HCT116 (cell line): ENCODE measurements at regions not wholly inside any gene's neighbourhood (a gene's known extent, or its start where the extent isn't known, plus 50 kb on each side); places are given as distances from the start of the nearest gene placed in this dataset.

Experiments
- ATAC-seq: fragments of 200-7000 bp; cut with Tn5 transposase; 2 replicates; pipeline ENCODE4 v1.9.1; 2020; ENCODE audit warnings: mild to moderate bottlenecking, moderate library complexity
- BruUV-seq: library from RNA; stranded (reverse); fragments of 400-500 nt; replicated peaks from 2 replicates; lab custom pipeline; 2021; lab: Mats Ljungman, UMichigan
- CTCF ChIA-PET: fragments of 300-600 bp; sonication (Branson Sonifier 250); formaldehyde crosslinking; loops from one replicate; lab custom pipeline; 2021; ENCODE audit warnings: antibody characterized with exemption; lab: Charles Lee
- POLR2A ChIA-PET: fragments of 300-600, 350-600 bp; sonication (Branson Sonifier 250); formaldehyde crosslinking; loops from one replicate; lab custom pipeline; 2021; ENCODE audit warnings: antibody characterized with exemption; lab: Charles Lee
- RAD21 ChIA-PET, 2 experiments: fragments of 300-600 bp; sonication (Branson Sonifier 250); formaldehyde crosslinking; loops; one replicate each; lab custom pipeline; 2023; ENCODE audit warnings: low total read pairs in 2 of 2; ENCODE audit not compliant: uncharacterized antibody in 2 of 2, unreplicated experiment in 2 of 2, low non-redundant PET in 1 of 2; lab: Charles Lee
- DNase-seq: peaks from one replicate; pipeline ENCODE4 v3.0.0-alpha.2; 2010; ENCODE audit warnings: low read depth, low spot score
- H2AFZ ChIP-seq: fragments of 200-600 bp; shearing (Covaris generic), sonication (generic); 2 replicates; pipeline ENCODE4 v1.6.1; 2017; ENCODE audit warnings: low read depth, mixed run types, mixed read lengths, antibody characterized with exemption, low read length; ENCODE audit not compliant: poor library complexity, severe bottlenecking
- H3K27ac ChIP-seq: 2 replicates; pipeline ENCODE4 v1.5.1; 2012; ENCODE audit warnings: low read depth, low read length
- H3K27me3 ChIP-seq: fragments of 200-600 bp; sonication (generic); 2 replicates; pipeline ENCODE4 v1.6.1; 2016; ENCODE audit warnings: mixed run types, low read length, mixed read lengths; ENCODE audit not compliant: insufficient read depth
- H3K36me3 ChIP-seq, 2 experiments: fragments of 200-500 bp in 1 of 2; fragments of 200-600 bp in 1 of 2; sonication (Bioruptor generic) in 1 of 2; sonication (generic) in 1 of 2; 2 replicates each; pipeline versions ENCODE4 v1.5.1 to v1.6.1; 2014 to 2016; ENCODE audit warnings: low read length in 2 of 2, inconsistent platforms in 1 of 2, mixed read lengths in 1 of 2, mixed run types in 1 of 2; ENCODE audit not compliant: insufficient read depth in 2 of 2, control insufficient read depth in 1 of 2
- H3K4me1 ChIP-seq, 2 experiments: fragments of 200-600 bp in 1 of 2; sonication (generic) in 1 of 2; 2 replicates each; pipeline versions ENCODE4 v1.5.1 to v1.6.1; 2012 to 2017; ENCODE audit warnings: low read length in 2 of 2, inconsistent platforms in 1 of 2, mild to moderate bottlenecking in 1 of 2, mixed read lengths in 1 of 2, mixed run types in 1 of 2, moderate library complexity in 1 of 2; ENCODE audit not compliant: insufficient read depth in 2 of 2, control insufficient read depth in 1 of 2
- H3K4me2 ChIP-seq: fragments of 200-600 bp; sonication (generic); 2 replicates; pipeline ENCODE4 v1.6.1; 2017; ENCODE audit warnings: mixed run types, low read length, mixed read lengths
- H3K4me3 ChIP-seq, 2 experiments: fragments of 200-600 bp in 1 of 2; sonication (generic) in 1 of 2; replicated peaks in 1 of 2; 2 replicates each; pipeline ENCODE4 v1.5.1; 2011 to 2016; ENCODE audit warnings: low read length in 2 of 2, control low read depth in 1 of 2, low read depth in 1 of 2, mild to moderate bottlenecking in 1 of 2, mixed read lengths in 1 of 2, mixed run types in 1 of 2
- H3K79me2 ChIP-seq: fragments of 200-600 bp; sonication (generic); 2 replicates; pipeline ENCODE4 v1.6.1; 2017; ENCODE audit warnings: mild to moderate bottlenecking, mixed run types, low read length, moderate library complexity, mixed read lengths; ENCODE audit not compliant: insufficient read depth
- H3K9ac ChIP-seq: fragments of 200-600 bp; sonication (generic); 2 replicates; pipeline ENCODE4 v1.6.1; 2016; ENCODE audit warnings: low read length, mixed read lengths
- H3K9me2 ChIP-seq: fragments of 200-600 bp; sonication (generic), shearing (Covaris generic); 2 replicates; pipeline ENCODE4 v1.6.1; 2017; ENCODE audit warnings: mixed run types, mild to moderate bottlenecking, moderate library complexity; ENCODE audit not compliant: insufficient read depth
- H3K9me3 ChIP-seq, 2 experiments: fragments of 200-500 bp in 1 of 2; fragments of 200-600 bp in 1 of 2; sonication (Bioruptor generic) in 1 of 2; sonication (generic) in 1 of 2; 2 replicates each; pipeline ENCODE4 v1.6.1; 2014 to 2017; ENCODE audit warnings: low read length in 2 of 2, mixed read lengths in 2 of 2, inconsistent platforms in 1 of 2, low read depth in 1 of 2, mild to moderate bottlenecking in 1 of 2, mixed run types in 1 of 2, moderate library complexity in 1 of 2; ENCODE audit not compliant: control insufficient read depth in 1 of 2, insufficient read depth in 1 of 2
- H4K20me1 ChIP-seq: fragments of 200-600 bp; sonication (generic), shearing (Covaris generic); 2 replicates; pipeline ENCODE4 v1.6.1; 2017; ENCODE audit warnings: mixed run types, mild to moderate bottlenecking, moderate library complexity; ENCODE audit not compliant: insufficient read depth
- CEBPB ChIP-seq: IDR thresholded peaks from 2 replicates; pipeline ENCODE4 v1.6.1; 2012; ENCODE audit warnings: low read depth
- EGR1 ChIP-seq: IDR thresholded peaks from 2 replicates; pipeline ENCODE4 v1.6.1; 2012; ENCODE audit warnings: low read depth
- EZH2 ChIP-seq: fragments of 200-600 bp; sonication (generic); IDR thresholded peaks from 2 replicates; pipeline ENCODE4 v1.6.1; 2017; ENCODE audit warnings: antibody characterized with exemption, mixed run types
- POLR2AphosphoS5 ChIP-seq: IDR thresholded peaks from 2 replicates; pipeline ENCODE4 v1.6.1; 2011; ENCODE audit warnings: mild to moderate bottlenecking, low read depth, low read length, moderate library complexity
- REST ChIP-seq: IDR thresholded peaks from 2 replicates; pipeline ENCODE4 v1.6.1; 2012; ENCODE audit warnings: low read depth
- SIN3A ChIP-seq: IDR thresholded peaks from 2 replicates; pipeline ENCODE4 v1.6.1; 2012; ENCODE audit warnings: low read depth
- SRF ChIP-seq: IDR thresholded peaks from 2 replicates; pipeline ENCODE4 v1.6.1; 2012; ENCODE audit warnings: low read depth
- YY1 ChIP-seq: IDR thresholded peaks from 2 replicates; pipeline ENCODE4 v1.6.1; 2011; ENCODE audit warnings: low read length, low read depth, moderate library complexity, mild to moderate bottlenecking; ENCODE audit not compliant: insufficient replicate concordance; ENCODE audit errors: extremely low read depth
- ZNF274 ChIP-seq: fragments of 200-500 bp; sonication (Bioruptor generic); IDR thresholded peaks from 2 replicates; pipeline ENCODE4 v1.6.1; 2014; ENCODE audit warnings: mild to moderate bottlenecking, low read depth, low read length, inconsistent platforms
- intact Hi-C: fragments of 100-400 bp; cut with micrococcal nuclease; formaldehyde crosslinking; loops from 2 replicates; pipeline ENCODE4 v1.10.0; 2022

GRCh38 chr3:144670571-144670970, 698.9 kb downstream of the DIPK2A start:
- Histone ChIP-seq H3K9me2 (no peaks in the 10 kb centered on the region), H3K36me3 (no peaks in the 10 kb centered on the region), H3K4me3 (no peak overlapping the region), H3K9me3 (no peaks in the 10 kb centered on the region; a peak in 1 of 4 replicates), H2AFZ (no peak overlapping the region), H3K4me2 (no peak overlapping the region), H3K79me2 (no peaks in the 10 kb centered on the region), H4K20me1 (no peaks in the 10 kb centered on the region), H3K27ac (no peak overlapping the region), H3K27me3 (no peaks in the 10 kb centered on the region), H3K4me1 (no peaks in the 10 kb centered on the region), H3K9ac (no peak overlapping the region)
- ChIA-PET POLR2A (no interaction called here), CTCF (interaction anchor here (0.6 kb wide), 1 partner anchor 206 kb away, joined by 3 read pairs; no protein-coding TSS in a partner anchor), RAD21 (no interaction called here)
- DNase-seq: no peak
- no peak for ATAC-seq
- TF ChIP-seq SIN3A: no peak
- no TSS peak for BruUV-seq
- intact Hi-C loops: no loop called here

GRCh38 chr3:144677103-144677502, 705.5 kb downstream of the DIPK2A start:
- no peaks in the 10 kb centered on the region for H4K20me1 ChIP-seq
- H2AFZ ChIP-seq: no peak overlapping the region
- RAD21 ChIA-PET: no interaction called here
- H3K9ac ChIP-seq: no peak overlapping the region
- H3K9me3 ChIP-seq: no peaks in the 10 kb centered on the region
- H3K4me3 ChIP-seq: no peak overlapping the region
- POLR2A ChIA-PET: no interaction called here
- no peaks in the 10 kb centered on the region for H3K9me2 ChIP-seq
- no peak overlapping the region for H3K4me2 ChIP-seq
- TF ChIP-seq POLR2AphosphoS5 (no peak), YY1 (no peak), REST (no peak), EZH2 (no peak), SRF (no peak), EGR1 (no peak), ZNF274 (no peak), CEBPB (no peak)
- TF ChIP-seq, all 23 proteins: peak for 0
- Histone ChIP-seq H3K36me3 (no peaks in the 10 kb centered on the region), H3K27ac (no peak overlapping the region), H3K79me2 (no peaks in the 10 kb centered on the region), H3K4me1 (no peaks in the 10 kb centered on the region), H3K27me3 (no peaks in the 10 kb centered on the region)
- BruUV-seq: no TSS peak
- ATAC-seq: no peak
- DNase-seq: no peak
- CTCF ChIA-PET: no interaction called here
- intact Hi-C loops: no loop called here
